NCI-H187 (cell line): ENCODE measurements at regions not wholly inside any gene's neighbourhood (a gene's known extent, or its start where the extent isn't known, plus 50 kb on each side); places are given as distances from the start of the nearest gene placed in this dataset.

Experiments
- DNase-seq, 2 experiments: peaks; one replicate each; lab custom pipeline; 2025; lab: John Stamatoyannopoulos, UW

DNA sequence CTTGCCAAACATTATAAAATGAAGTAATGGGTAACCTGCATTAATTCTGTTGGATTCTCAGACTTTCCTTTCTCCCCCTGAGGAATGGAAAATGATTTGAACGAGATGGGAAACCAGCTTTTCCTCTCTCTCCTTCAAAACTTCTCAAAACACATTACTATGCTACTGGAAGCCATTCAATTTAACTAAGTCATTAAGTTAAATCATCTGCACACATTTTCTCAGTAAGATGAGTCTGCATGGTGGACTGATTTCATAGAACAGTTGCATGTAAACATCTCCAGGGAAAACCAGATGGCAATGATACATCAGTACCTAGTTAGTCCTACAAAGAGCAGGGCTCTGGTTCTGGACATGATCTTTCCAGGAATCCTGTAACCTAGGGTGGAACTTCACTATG, 59.9 kb downstream of the BMP4 start:
- DNase-seq: no peak

DNA sequence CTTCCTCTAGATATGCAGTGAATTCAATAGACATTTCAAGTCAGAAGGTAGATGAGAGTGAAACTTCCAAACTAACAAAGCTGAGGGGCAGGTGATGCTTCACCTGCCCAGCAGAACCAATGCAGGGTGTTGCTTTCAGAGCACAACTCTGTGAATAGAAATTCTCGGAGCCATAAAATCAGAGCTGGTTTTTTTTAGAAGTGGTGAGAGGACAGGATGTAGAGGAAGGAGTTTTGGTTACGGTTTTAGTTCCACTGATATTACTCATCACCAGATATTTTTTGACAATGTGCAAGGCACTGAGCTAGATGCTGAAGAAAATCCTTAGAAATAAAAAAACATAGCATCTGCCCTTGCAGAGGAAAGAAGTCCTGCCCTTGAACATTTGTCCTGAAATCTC, 62.2 kb downstream of the BMP4 start:
- no peak for DNase-seq

DNA sequence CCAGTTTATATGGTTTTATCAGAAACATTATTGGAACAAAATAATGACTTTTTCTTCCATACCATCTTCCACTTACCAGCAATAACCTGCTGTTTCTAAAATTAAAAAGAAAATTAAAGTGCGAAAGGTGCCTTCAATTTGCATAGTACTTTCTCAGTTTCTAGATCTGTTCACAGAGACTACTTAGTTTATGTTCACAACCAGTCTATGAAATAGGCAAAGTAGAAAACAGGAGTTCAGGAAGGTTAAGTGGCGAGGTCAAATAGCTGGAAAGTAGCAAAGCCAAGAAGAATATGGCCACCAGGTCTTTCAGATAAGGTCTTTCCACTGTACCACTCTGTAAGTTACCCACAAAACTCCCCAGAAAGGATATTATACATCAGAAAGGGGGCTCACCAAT, 63.3 kb downstream of the BMP4 start:
- no peak for DNase-seq

DNA sequence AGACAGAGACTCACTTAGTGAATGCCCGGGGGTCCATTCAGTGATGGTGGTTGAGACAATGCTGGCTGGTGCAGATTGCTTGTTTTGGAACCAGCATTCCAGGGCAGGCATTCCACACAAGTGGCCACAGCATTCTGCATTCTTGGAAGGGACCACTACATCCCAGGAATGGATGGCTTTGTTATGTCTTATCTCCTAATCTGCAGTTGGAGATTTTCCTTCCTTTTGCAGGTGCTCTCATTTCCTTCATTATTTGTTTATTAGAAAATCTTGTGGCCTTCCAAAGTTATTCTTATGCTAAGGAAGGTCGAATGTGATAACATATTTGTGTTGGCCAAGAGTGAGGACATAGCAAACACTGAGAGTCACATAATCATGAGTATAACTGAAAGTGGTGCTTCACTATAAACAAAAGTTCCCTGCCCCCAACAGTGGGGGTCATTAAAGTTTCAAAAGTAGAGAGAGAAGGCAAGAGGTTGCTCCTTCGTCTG, 66.0 kb downstream of the BMP4 start:
- DNase-seq: no peak

DNA sequence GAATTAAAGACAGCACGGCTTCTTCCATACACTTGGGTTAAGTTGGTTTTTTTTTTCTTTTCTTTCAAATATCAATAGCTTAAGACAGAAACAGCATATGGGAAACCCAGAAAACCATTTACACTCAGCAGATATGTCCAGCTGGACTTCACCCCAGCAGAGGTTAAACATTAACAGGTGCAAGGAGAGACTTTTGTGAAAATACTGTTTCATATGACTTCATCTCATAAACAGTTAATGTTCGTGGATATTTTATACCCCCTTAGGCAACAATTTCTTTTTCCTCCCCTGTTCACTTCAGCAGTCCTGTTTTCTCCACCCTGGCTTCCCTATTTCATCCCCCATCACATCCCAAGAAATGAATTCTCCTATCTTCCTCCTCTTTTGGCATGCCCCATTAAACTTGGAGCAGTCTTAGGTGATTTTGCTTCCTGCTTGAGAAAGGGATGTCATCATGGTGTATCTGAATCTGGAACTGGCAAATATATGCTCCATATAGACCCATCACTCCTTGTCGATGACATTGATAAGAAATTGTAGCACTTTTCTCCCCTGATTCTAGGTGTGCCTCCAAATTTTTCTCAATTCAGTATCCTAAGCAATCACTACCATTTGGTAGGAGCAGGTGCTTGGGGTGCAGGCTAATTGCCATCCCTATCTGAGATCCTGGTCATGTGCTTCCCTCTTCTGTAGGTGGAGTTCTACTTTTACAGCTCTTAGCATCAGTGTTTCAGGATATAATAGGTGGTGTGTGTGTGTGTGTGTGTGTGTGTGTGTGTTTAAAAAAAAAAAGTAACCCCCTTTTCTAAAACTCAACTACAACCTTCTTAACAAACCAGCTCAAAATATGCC, 67.9 kb downstream of the BMP4 start:
- no peak for DNase-seq

DNA sequence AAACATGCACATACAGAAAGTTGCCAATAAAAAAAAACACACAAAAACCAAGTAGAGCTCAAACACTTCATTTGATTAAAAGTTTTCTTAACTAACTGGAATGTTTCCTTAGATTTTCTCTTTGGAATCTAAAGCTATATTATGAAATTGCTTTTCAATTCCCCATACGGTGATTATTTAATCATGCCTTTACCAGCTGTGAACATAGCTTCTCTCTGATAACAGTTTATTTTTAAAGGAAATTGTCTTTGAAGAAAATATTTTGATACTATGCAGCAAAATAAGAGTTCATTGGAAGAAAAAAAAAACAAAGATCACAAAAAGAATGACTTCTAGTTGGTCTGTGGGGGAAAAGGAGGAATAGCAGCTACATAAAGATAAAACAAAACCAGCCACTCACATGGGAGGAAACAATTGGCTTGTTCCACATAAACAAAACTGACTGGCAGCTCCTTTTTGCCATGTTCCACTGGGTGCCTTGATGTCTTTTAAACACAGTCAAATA, 71.4 kb downstream of the BMP4 start:
- DNase-seq: no peak

DNA sequence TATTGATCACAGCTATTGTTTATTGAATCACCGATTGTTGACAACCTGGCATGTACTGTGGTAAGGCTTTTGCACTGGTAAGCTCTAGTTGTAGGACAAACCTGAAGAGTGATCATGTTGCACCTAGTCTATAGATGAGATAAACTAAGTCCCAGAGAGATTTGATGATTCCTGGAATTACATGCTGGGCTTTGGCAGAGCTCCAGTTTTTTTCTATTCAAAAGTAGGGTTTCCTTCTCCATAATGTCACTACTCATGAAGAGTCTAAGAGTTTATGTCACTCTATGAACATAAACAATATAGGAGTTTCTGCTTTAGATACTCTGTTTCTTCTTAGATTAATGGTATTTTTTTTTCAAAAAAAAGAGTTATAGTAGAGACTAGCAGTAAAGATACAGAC, 72.0 kb downstream of the BMP4 start:
- DNase-seq: no peak

DNA sequence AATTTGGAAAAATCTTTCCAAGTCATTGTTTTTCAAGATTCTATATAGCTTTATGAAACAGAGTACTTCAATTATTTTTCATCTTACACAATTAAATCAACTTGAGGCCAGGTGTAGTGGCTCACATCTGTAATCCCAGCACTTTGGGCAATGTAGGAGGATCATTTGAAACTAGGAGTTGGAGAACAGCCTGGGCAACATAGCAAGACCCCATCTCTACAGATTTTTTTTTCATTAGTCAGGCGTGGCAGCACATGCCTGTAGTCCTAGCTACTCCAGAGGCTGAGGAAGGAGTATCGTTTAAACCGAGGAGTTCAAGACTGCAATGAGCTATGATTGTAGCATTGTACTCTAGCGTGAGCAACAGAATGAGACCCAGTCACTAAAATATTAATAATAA, 72.9 kb downstream of the BMP4 start:
- DNase-seq: no peak

DNA sequence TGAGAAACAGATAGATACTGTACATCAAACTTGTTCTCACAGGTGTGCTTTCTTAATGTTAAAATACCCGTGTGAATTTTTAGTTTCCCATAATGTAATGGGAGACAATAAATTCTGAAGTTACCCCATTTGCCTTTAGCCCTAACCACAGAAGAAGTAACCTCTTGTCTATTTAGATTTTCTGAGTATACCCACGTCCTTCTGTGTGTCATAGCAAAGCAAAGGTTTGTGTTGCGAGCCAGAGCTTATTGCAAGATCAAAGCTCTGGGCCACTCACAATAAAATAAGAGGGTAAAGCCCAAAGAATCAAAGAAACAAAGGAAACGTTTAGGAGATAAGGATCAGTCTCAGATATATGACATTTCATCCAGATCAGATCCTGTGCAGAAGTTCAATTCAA, 73.9 kb downstream of the BMP4 start:
- no peak for DNase-seq

DNA sequence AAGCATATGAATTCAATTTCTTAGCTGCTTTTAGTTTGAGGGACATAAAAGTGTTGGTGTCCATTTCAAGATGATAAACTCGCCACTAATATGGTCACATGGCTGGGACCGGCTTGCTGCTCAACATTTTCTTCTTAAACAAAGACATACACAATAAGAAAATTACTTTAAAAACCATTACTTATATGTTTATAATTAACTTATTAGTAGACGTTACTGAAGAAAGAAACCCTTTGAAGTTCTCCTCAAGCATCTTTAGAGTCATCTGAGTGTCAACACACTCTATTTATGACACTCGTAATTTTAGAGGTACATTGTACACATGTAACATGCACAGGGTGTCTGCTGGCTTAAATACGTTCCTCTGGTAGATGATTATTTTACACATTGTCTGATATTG, 74.7 kb downstream of the BMP4 start:
- DNase-seq: no peak

DNA sequence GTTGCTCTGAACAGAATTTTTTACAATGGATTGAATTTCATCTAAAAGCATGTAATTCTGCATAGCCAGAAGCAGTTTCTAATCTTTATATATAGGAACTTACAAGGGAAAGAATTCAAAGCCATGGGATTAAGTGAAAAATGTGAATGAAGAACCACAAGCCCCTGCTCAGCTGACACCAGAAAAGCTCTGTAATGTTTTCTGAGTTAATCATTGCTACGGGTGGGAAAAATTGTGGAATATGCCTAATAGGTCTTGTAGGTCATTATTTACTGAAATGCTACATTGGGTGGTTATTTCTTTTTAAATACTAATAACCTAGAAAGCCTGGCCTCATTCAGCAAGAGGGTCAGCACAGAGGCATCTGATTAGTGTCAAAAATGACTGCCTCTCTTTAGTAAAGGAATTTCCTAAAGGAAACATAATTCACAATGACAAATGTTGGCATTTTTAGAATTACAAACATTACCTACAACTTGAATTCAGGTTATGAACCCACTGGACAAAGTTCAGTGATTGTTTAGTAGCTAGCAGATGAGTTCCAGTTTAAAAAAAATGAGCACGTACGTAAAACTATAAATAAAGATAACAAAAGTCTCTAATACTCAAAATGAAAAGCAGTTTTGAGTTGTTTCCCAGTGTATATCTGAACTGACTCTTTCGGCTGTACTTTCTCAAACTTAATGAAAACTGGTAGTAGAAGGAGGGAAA, 75.3 kb downstream of the BMP4 start:
- no peak for DNase-seq

DNA sequence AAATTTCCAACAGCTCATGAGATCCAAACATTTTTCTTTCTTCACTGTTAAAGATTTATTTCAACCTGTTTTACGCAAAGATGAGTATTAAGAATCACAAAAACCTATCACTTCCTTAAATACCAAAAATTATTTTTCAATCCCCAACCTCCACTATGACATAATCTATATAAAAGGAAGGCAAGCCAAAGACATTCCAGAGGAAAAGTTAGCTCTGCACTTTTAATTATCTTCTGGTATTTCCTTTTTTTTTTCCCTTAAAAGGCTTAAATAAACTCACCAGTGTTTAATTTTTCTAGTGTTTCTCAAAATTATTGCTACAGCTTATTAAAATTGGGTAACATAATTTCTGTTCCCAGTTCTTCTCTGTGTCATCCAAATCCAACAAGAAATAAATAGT, 75.9 kb downstream of the BMP4 start:
- no peak for DNase-seq

DNA sequence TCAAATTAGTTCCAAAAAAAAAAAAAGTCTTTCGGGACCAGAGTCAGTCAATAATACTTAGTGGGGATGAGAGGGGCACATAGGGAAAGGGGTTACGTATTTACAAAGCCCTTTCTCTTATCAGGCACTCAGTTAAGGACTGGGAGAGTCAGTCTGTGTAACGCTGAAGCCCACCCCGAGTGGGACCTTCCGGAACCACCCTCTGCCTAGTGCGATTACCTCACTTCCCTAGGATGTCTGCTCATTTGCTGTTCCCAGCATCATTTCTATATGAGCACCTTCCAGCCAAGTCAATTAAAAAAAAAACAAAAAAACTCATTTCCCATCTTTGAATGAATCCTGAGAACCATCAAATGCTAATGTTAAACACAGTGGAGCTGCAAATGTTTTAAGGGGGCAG, 76.9 kb downstream of the BMP4 start:
- DNase-seq: no peak

DNA sequence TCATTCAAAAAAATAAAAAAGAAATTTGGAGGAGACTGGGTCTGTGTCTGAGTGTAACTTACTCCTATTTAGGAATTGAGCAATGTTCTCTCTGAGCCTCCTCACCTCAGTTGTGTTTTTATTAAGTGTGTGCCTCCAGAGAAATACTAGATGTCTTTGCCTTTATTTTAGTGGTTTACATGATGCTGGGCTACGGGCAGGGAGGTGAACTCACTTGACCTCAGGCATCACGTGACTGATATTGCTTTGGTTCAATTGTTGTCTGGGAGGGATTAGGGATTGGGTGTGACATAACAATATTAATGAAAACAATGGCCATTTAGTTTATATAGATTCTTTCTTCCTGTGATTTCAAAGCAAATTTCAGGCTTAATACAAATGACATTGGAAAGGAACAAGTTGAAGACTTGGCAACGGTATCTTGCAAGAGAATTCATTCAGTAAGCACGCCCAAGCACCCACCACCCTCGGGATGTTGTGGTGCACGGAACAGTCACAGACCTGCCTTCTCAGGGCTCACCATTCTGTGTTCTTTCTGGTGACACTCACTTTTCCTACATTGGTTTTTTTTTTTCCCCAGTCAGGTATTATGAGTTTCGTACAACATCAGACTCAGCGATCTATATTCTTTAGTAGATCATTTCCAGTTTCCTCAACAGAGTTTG, 77.5 kb downstream of the BMP4 start:
- DNase-seq: no peak

DNA sequence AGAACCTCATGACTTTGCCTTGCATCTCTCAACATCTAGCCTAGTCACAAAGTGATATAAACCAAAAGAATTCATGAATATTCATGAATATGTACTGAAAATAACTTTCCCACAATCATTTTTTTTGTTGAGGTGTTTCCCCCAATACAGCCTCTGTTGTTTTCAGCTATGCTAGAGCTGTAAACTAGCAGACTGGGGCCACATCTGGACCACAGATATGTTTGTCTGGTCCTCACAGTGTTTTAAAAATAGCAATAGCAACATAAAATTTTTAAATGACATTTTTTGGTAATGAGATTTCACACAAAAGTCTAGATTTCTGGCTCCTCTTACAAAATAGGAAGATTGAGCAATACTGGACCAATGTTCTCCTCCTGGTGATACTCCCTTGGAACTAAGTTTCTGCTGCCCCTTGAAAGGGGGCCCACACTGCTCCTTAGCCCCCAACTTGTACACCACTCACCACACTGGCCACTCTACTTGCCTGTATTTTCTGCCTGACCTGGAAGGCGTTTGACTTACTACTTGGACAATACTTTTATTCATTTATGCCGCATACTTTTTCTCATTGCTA, 81.2 kb downstream of the BMP4 start:
- no peak for DNase-seq

DNA sequence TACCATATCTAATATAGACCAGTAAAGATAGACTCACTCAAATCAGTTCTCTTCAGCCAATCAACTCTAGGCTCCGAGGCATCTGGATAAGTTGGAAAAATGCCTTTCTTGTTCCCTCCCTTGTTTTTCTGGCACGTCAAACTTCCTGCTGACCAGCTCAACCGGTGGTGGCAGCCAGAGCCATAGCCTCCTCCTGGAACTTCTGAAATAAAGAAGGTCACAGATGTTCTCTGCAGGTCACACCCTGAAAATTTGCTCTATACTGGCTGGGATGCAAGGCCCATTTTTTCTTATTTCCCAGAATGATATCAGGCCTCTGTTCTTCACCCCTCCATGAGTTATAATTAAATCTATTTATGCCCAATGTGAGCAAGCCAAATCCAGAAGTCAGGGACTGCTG, 81.9 kb downstream of the BMP4 start:
- no peak for DNase-seq

DNA sequence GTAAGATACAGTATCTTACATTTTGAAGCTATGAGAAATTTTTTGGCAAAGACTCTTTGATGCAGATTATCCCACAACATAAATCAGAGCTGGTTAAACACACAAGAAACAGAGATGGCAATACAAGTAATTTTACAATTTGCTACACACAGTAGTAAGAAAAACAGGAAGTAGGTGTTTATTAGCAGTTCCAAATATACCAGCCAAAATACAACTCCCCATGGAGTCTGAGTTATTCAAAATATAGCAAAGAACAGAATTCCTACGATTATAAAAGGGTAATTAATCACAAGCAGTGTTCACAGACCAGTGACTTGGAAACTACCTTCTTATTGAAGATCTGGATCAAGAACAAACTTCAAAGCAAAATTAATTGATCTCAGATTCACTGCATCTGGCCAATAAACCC, 83.9 kb downstream of the BMP4 start:
- DNase-seq: no peak

DNA sequence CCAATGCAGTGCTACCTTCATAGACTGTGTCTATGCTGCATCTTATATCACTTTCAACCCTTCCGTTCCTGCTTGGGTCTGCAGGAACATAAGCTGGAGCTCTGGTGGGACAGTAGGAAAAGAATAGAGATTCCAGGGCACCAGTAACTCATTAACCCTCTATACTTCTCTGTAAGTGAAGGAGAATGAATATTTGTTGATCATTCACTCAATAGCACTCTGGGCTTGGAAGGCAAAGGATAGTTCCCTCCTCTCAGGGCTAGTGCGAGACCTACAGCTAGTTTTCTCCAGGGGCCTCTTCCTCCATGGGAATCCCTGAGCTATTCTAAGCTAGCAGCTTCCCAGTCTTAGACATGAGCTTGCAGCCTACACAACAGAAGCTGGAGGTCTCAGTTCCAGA, 84.7 kb downstream of the BMP4 start:
- no peak for DNase-seq

DNA sequence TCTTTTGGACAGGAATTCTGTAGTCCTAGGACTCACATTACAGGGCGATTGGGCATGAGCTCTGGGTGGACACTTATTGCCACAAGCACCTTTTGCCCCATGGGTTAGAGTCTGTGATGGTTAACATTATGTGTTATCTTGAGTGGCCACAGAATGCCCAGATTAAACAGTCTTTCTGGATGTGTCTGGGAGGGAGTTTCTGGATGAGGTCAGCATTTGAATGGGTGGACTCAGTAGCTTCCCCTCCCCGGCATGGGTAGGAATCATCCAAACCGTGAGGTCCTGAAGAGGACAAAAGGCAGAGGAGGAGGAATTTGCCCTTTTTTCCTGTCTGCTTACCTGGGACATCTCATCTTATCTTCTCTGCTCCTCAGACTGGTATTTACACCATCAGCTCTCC, 85.6 kb downstream of the BMP4 start:
- DNase-seq: no peak

DNA sequence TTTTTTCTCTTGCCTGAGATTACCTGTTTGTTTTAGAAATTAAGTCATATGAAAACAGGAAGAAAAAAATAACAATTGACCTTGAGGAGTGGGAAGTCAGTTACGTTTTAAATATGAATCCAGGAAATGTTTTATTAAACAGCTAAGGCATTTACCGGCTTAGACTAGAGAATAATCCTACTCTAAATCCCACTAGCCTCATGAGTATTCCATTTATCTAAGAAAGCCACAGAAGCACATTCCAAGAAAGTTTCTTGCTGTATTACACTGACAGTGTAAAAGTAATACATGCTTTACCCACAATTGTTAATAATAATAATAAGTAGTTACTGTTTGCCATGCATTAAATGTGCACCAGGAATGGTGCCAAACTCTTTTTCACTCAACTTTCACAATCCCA, 90.9 kb downstream of the BMP4 start:
- no peak for DNase-seq

DNA sequence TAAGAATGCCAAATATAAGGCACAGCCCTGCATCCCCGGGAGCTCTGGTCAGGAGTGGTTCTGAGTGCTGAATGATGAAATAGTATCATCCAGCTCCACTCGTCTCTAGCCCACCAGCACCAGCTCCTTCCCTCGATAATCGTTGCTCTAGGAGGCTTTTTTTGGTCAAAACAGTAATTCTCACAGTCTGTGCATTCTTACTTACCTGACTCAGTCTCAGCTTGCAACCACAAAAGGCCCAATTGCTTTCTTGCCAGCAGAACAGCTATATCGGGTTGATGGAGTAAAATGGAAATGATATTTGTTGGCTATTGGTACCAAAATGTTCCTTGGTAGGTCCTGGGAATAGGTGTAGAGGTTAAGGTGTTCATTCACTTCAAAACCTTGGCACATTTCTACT, 94.8 kb downstream of the BMP4 start:
- no peak for DNase-seq

DNA sequence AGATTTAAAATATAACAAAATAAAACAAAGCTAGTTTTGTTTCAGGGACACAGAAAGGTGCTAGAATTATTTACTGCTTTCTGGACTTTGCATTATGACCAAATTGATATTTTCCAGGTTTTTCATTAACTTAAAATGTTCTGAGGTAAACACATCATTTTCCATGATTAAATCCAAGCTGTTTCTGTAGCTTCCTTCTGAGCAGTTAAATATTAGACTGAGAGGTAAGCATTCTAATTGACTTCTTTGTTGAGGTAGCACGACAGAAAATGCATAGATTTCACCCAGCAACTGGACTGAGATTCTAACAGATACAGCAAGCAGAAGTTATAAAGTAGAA, 98.3 kb downstream of the BMP4 start:
- no peak for DNase-seq
